ENCODE measurements at regions not wholly inside any gene's neighbourhood (a gene's known extent, or its start where the extent isn't known, plus 50 kb on each side); places are given as distances from the start of the nearest gene placed in this dataset.
"Not testable (repeated sequence)": the region's sequence is repeated elsewhere in the genome, so short reads cannot be mapped to it uniquely, and the experiment has no call there.

GRCh38 chr5:92633875-92634487, 947.0 kb downstream of the NR2F1-AS1 start:
- peak; percentile 12 for DNase-seq (ENCODE audit: low read depth)

GRCh38 chr5:92633176-92633575, 947.8 kb downstream of the NR2F1-AS1 start:
- peak; percentile 2 for DNase-seq (ENCODE audit: low read depth)

DNA sequence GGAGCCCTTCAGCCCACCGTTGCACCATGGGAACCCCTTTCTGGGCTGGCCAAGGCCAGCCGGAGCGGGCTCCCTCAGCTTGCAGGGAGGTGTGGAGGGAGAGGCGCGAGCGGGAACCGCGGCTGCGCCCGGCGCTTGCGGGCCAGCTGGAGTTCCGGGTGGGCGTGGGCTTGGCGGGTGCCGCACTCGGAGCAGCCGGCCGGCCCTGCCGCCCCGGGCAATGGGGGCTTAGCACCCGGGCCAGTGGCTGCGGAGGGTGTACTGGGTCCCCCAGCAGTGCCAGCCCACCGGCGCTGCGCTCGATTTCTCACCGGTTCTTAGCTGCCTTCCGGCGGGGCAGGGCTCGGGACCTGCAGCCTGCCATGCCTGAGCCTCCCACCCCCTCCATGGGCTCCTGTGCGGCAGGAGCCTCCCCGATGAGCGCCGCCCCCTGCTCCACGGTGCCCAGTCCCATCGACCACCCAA, 949.8 kb downstream of the NR2F1-AS1 start:
- not testable (repeated sequence) for DNase-seq (ENCODE audit: low read depth)

- no peak for DNase-seq (ENCODE audit: low read depth)
Observed at GRCh38 chr5:92629574-92629973, 951.4 kb downstream of the NR2F1-AS1 start.

GRCh38 chr5:92629000-92629399, 952.0 kb downstream of the NR2F1-AS1 start:
- DNase-seq (ENCODE audit: low read depth) = no peak

GRCh38 chr5:92627186-92627585, 953.8 kb downstream of the NR2F1-AS1 start:
- DNase-seq (ENCODE audit: low read depth) = no peak

DNA sequence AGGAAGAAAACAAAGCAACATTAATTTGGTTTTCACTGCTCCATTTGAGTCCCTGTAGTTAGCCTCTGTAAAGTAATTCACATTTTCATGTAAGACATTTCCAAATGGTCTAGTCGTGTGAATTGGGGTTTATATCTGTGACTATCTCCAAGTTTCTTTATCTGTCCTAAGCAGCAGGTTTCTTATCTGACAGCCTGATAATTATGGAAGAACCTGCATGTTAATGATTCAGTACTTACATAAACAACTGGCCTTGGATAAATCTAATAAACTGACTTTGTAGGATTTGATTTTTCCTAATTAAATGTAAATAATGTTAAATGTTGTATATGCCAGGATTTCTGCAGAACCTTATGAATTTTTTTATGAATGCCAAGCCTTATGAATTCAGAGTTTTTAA, 964.9 kb downstream of the NR2F1-AS1 start:
- DNase-seq (ENCODE audit: low read depth) = no peak

DNA sequence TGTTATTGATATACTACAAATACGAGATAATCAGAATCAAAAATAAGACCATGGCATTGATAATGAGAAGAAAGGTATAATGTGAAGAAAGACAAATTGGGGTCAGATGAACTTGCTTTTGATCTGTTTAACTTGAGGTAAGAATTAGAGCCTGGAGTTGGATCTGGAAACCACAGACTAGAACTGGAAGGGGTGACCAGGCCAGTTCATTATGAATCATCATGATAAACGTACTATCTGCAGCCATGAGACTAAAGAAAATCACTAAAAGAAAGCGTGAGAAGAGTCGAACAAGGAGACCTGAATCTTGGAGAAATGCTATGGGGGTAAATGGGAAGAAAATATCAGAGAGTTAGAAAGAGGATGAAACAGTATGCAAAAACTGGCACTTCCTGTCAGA, 967.5 kb downstream of the NR2F1-AS1 start:
- no peak for DNase-seq (ENCODE audit: low read depth)

DNA sequence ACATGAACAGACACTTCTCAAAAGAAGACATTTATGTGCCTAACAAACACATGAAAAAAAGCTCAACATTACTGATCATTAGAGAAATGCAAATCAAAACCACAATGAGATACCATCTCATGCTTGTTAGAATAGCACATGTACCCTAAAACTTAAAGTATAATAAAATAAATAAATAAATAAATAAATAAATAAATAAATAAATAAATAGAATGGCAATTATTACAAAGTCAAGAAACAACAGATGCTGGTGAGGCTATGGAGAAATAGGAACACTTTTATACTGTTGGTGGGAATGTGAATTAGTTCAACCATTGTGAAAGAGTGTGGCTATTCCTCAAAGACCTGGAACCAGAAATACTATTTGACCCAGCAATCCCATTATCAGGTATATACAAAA, 970.6 kb downstream of the NR2F1-AS1 start:
- DNase-seq (ENCODE audit: low read depth) = not testable (repeated sequence)

DNA sequence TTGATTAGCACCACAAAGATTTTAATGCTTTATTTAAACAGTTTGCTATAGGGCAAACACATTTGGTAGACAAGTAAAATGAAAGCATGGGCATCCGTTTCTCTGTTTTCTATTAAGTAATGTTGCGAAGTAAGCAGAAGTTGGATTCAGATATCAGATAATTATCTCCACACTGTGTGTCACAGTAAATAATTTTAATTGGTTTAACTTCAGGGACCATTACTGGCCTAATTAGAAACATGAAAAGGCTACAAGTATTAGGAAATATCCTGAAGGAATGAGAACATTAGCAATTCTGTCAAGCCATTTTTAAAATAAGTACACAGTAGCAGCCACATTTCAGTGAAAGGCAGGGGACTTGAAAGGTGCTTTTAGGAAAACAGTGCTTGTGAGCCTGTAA, 975.4 kb downstream of the NR2F1-AS1 start:
- peak; percentile 74 for DNase-seq (ENCODE audit: low read depth)

GRCh38 chr5:92599217-92599810, 981.7 kb downstream of the NR2F1-AS1 start:
- DNase-seq (ENCODE audit: low read depth) = peak; percentile 12

- no peak for DNase-seq (ENCODE audit: low read depth)
Observed at GRCh38 chr5:92594031-92594430, 987.0 kb downstream of the NR2F1-AS1 start.

GRCh38 chr5:92588876-92589275, 992.1 kb downstream of the NR2F1-AS1 start:
- no peak for DNase-seq (ENCODE audit: low read depth)

- DNase-seq (ENCODE audit: low read depth) = no peak
Observed at GRCh38 chr5:92581690-92582089, 999.3 kb downstream of the NR2F1-AS1 start.

DNA sequence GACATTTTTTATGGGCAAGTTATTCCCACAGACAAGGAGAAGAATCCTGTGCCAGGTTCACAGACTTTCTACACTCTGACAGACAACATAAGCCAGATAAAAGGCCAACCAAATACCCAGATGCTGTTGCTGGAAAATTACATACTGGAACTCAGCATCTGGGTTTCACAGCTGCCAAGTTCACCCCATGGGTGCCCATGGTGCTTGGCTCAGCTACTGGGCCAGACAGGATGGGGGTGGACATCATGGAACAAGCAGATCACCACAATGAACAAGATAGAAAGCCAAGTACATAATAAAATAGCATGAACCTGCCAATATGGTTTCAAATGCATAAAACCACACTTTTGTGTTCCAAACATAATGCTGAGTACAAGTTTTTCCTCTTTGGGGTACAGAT, 999.8 kb downstream of the NR2F1-AS1 start:
- DNase-seq (ENCODE audit: low read depth) = peak; percentile 44

DNA sequence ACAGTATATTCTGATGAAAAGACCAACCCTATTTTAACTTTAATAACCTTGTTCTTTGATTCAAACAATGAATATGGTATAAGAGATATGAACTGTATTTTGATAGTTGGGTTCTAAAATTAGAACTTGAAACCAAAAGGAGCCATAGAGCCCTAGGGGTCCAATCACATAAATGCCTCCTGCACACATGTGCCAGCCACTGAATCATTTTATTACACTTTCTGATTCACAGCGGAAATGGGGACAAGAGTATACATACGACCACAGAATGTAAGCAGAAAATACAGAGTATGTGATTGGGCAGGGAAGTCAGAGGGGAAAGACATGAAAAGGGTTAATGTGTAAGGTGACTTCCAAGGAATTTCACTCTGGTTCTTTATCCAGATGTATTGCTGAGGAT, 1000.2 kb downstream of the NR2F1-AS1 start:
- DNase-seq (ENCODE audit: low read depth) = no peak

DNA sequence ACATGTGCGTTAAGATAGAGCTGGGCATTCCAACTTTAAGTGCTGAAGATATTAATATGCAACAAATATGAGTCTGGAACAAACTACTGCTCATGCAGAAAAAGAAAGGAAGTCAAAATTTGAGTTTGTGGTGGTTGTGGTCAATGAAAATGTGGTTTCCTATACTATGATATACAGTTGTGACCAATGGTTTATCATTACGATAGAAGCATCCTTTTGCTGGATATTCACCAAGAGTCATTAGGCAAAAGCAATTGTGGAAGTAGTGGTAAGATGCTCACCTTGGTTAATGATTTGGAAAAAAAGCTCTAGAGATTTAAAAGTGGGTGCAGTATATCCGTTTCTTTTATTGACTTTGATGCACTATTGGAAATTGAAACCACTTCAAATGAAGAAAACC, 1007.0 kb downstream of the NR2F1-AS1 start:
- no peak for DNase-seq (ENCODE audit: low read depth)

GRCh38 chr5:92568522-92568921, 1012.5 kb downstream of the NR2F1-AS1 start:
- DNase-seq (ENCODE audit: low read depth) = no peak

DNA sequence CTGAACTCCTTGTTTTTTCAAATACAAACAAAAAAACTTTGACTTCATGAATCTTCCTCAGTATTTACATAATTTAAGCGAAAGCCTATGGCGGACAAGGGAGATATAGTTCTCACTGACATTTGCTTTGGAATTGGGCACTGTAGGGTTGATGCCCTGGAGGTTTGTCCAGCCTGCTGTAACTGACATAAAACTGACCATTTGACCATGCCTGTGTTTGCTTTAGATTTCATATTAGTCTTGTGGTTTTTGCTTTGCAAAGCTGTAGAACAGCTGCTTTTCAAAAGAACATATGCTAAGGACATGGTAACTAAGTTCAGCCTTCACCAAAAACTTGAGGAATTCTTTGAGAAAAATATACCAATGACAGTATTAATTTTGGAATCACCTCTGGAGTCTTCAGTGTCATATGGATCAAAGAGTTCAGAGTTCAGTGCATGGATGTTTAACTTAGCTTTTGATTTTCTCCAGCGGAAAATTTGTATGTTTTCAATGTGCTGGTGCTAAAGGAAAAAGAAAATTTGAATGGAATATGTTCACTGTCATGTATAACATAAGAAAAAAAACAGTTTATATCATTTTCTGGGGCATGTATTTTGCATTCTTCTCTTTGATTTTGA, 1013.1 kb downstream of the NR2F1-AS1 start:
- no peak for DNase-seq (ENCODE audit: low read depth)

GRCh38 chr5:92566113-92566786, 1014.8 kb downstream of the NR2F1-AS1 start:
- DNase-seq (ENCODE audit: low read depth) = no peak

DNA sequence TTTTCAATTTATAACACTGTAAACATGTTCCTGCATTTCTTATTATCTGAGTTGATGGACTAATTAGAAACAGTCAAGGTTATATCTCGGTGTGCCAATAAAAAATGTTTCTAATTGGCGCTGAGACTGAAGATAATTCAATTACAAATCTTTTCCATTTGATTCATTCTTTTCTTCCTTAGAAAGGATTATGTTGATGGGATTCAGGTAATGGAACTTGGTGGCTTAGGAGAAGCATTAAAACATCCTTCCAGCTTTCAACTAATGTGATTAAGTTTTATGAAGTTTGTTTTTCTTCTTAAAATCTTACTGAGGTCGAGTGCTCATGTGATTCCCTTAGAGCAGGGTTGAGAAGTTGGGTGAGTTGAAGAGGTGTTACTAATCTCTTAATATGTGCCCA, 1015.3 kb downstream of the NR2F1-AS1 start:
- DNase-seq (ENCODE audit: low read depth) = no peak

- peak; percentile 40 for DNase-seq (ENCODE audit: low read depth)
Observed at GRCh38 chr5:92562065-92562464, 1019.0 kb downstream of the NR2F1-AS1 start.

GRCh38 chr5:92561411-92561959, 1019.5 kb downstream of the NR2F1-AS1 start:
- DNase-seq (ENCODE audit: low read depth) = no peak
